ENCODE measurements at regions not wholly inside any gene's neighbourhood (a gene's known extent, or its start where the extent isn't known, plus 50 kb on each side); places are given as distances from the start of the nearest gene placed in this dataset.

- no peak for TF ChIP-seq EZH2 (IDR thresholded peaks at IDR 0.05; ENCODE audit: borderline replicate concordance, low read depth, low read length, severe bottlenecking)
- peak; percentile 38 to 40 for TF ChIP-seq CTCF (IDR thresholded peaks at IDR 0.05; ENCODE audit: extremely low read depth in 1 of 2, insufficient read depth in 1 of 2, low read depth in 1 of 2, low read length in 2 of 2)
- no peak for TF ChIP-seq POLR2A (IDR thresholded peaks at IDR 0.05; ENCODE audit: low read depth, low read length)
- TF ChIP-seq POLR2AphosphoS5 (IDR thresholded peaks at IDR 0.05; ENCODE audit: insufficient read depth, low read depth, low read length): no peak
- no peak for TF ChIP-seq FOS (IDR thresholded peaks at IDR 0.05; ENCODE audit: borderline replicate concordance, insufficient read depth, low read length)
Measured at GRCh38 chr5:32942225-32942989, 231.3 kb downstream of the NPR3 start.

Measured in endothelial cell of umbilical vein (primary cell).